SK-N-MC (cell line): ENCODE measurements at regions not wholly inside any gene's neighbourhood (a gene's known extent, or its start where the extent isn't known, plus 50 kb on each side); places are given as distances from the start of the nearest gene placed in this dataset.

ENCODE experiments used
- DNase-seq: peaks from one replicate; pipeline ENCODE4 v3.0.0-alpha.2; 2011; ENCODE audit warnings: low read depth, low spot score
- H3K27ac ChIP-seq: fragments of 200-600 bp; sonication (generic); 2 replicates; pipeline ENCODE4 v1.5.1; 2016; ENCODE audit warnings: mixed run types
- H3K36me3 ChIP-seq: fragments of 200-600 bp; sonication (generic); 2 replicates; pipeline ENCODE4 v1.6.1; 2017; ENCODE audit warnings: antibody characterized with exemption, low read length, mixed read lengths; ENCODE audit not compliant: insufficient read depth
- H3K4me3 ChIP-seq: fragments of 200-600 bp; sonication (generic); 2 replicates; pipeline ENCODE4 v1.5.1; 2016
- H3K9ac ChIP-seq: fragments of 200-600 bp; sonication (generic); 2 replicates; pipeline ENCODE4 v1.8.0; 2017; ENCODE audit warnings: mixed run types, mixed read lengths; ENCODE audit not compliant: insufficient read length
- H3K9me3 ChIP-seq: fragments of 200-600 bp; sonication (generic); 2 replicates; pipeline ENCODE4 v1.6.1; 2017; ENCODE audit warnings: low read depth, mild to moderate bottlenecking, antibody characterized with exemption, low read length, moderate library complexity, mixed read lengths
- EZH2 ChIP-seq: fragments of 200-600 bp; sonication (generic); IDR thresholded peaks from one replicate; pipeline ENCODE4 v1.6.1; 2017; ENCODE audit warnings: antibody characterized with exemption
- FOXP2 ChIP-seq: optimal IDR thresholded peaks from 2 replicates; pipeline ENCODE3; 2011; ENCODE audit warnings: mild to moderate bottlenecking, moderate library complexity; ENCODE audit not compliant: insufficient read depth; ENCODE audit errors: extremely low read length, control extremely low read depth
- POLR2AphosphoS5 ChIP-seq: IDR thresholded peaks from 2 replicates; pipeline ENCODE4 v1.6.1; 2012; ENCODE audit warnings: mild to moderate bottlenecking, low read depth, low read length, borderline replicate concordance

GRCh38 chr21:20685475-20685874 lies 312.7 kb upstream of the NCAM2 start:
- no peaks in the 10 kb centered on the region for H3K9me3 ChIP-seq
- H3K36me3 ChIP-seq, result no peaks in the 10 kb centered on the region
- no peak for DNase-seq
- H3K4me3 ChIP-seq, result no peak overlapping the region
- no peak overlapping the region for H3K27ac ChIP-seq
- no peak overlapping the region for H3K9ac ChIP-seq
- TF ChIP-seq FOXP2 (no peak), POLR2AphosphoS5 (no peak), EZH2 (no peak)

GRCh38 chr21:20698585-20698984 lies 299.6 kb upstream of the NCAM2 start:
- Histone ChIP-seq H3K4me3 (no peak overlapping the region), H3K27ac (no peak overlapping the region), H3K9me3 (no peaks in the 10 kb centered on the region), H3K9ac (no peak overlapping the region), H3K36me3 (no peaks in the 10 kb centered on the region)
- no peak for DNase-seq
- TF ChIP-seq POLR2AphosphoS5 (no peak), FOXP2 (no peak), EZH2 (no peak)

- H3K27ac ChIP-seq, result no peak overlapping the region
- H3K36me3 ChIP-seq, result no peaks in the 10 kb centered on the region
- H3K9ac ChIP-seq, result no peak overlapping the region
- no peak for DNase-seq
- no peak overlapping the region for H3K4me3 ChIP-seq
- H3K9me3 ChIP-seq, result no peaks in the 10 kb centered on the region
- TF ChIP-seq EZH2 (no peak), FOXP2 (no peak), POLR2AphosphoS5 (no peak)
Observed at GRCh38 chr21:20701235-20701634, 297.0 kb upstream of the NCAM2 start.

GRCh38 chr21:20703112-20703767 lies 295.0 kb upstream of the NCAM2 start:
- no peak for DNase-seq
- TF ChIP-seq POLR2AphosphoS5 (no peak), FOXP2 (no peak), EZH2 (no peak)
- no peaks in the 10 kb centered on the region for H3K9me3 ChIP-seq
- H3K36me3 ChIP-seq, result no peaks in the 10 kb centered on the region
- H3K4me3 ChIP-seq, result no peak overlapping the region
- no peak overlapping the region for H3K9ac ChIP-seq
- H3K27ac ChIP-seq, result no peak overlapping the region

- H3K9me3 ChIP-seq, result no peaks in the 10 kb centered on the region
- H3K27ac ChIP-seq, result no peak overlapping the region
- no peaks in the 10 kb centered on the region for H3K36me3 ChIP-seq
- TF ChIP-seq POLR2AphosphoS5, result no peak
- TF ChIP-seq FOXP2, result no peak
- TF ChIP-seq EZH2, result no peak
- no peak for DNase-seq
- H3K9ac ChIP-seq, result no peak overlapping the region
- H3K4me3 ChIP-seq, result no peak overlapping the region
Observed at GRCh38 chr21:20720623-20721022, 277.6 kb upstream of the NCAM2 start.

GRCh38 chr21:20721151-20721550 lies 277.1 kb upstream of the NCAM2 start:
- no peaks in the 10 kb centered on the region for H3K9me3 ChIP-seq
- H3K27ac ChIP-seq, result no peak overlapping the region
- TF ChIP-seq POLR2AphosphoS5, result no peak
- H3K36me3 ChIP-seq, result no peaks in the 10 kb centered on the region
- no peak for DNase-seq
- no peak overlapping the region for H3K9ac ChIP-seq
- no peak overlapping the region for H3K4me3 ChIP-seq

- TF ChIP-seq POLR2AphosphoS5 (no peak), FOXP2 (no peak), EZH2 (no peak)
- no peak for DNase-seq
Observed at GRCh38 chr21:20728691-20729090, 269.5 kb upstream of the NCAM2 start.

GRCh38 chr21:20729376-20729775 lies 268.8 kb upstream of the NCAM2 start:
- Histone ChIP-seq H3K36me3 (no peaks in the 10 kb centered on the region), H3K9ac (no peak overlapping the region), H3K9me3 (no peaks in the 10 kb centered on the region), H3K4me3 (no peak overlapping the region), H3K27ac (no peak overlapping the region)
- TF ChIP-seq EZH2 (no peak), POLR2AphosphoS5 (no peak), FOXP2 (no peak)
- no peak for DNase-seq

More at GRCh38 chr21:20728691-20729090, 269.5 kb upstream of the NCAM2 start:
- Histone ChIP-seq H3K9me3 (no peaks in the 10 kb centered on the region), H3K36me3 (no peaks in the 10 kb centered on the region), H3K9ac (no peak overlapping the region), H3K27ac (no peak overlapping the region), H3K4me3 (no peak overlapping the region)

GRCh38 chr21:20730441-20730840 lies 267.8 kb upstream of the NCAM2 start:
- Histone ChIP-seq H3K9me3 (no peaks in the 10 kb centered on the region), H3K9ac (no peak overlapping the region), H3K27ac (no peak overlapping the region), H3K4me3 (no peak overlapping the region), H3K36me3 (no peaks in the 10 kb centered on the region)
- TF ChIP-seq POLR2AphosphoS5 (no peak), FOXP2 (no peak), EZH2 (no peak)
- no peak for DNase-seq
